Lower leg skin (tissue), 3 donors: ENCODE measurements at regions not wholly inside any gene's neighbourhood (a gene's known extent, or its start where the extent isn't known, plus 50 kb on each side); places are given as distances from the start of the nearest gene placed in this dataset.

Experiments used
- POLR2A ChIP-seq, 2 donors: fragments of 450-650 bp; IDR thresholded peaks; one replicate each; pipeline ENCODE4 v1.6.1; 2016 to 2017; ENCODE audit warnings: antibody characterized with exemption in 2 of 2, mild to moderate bottlenecking in 1 of 2, moderate library complexity in 1 of 2
- TF ChIP-seq, protein P1 (sequence below), 3 donors: fragments of 450-650 bp; IDR thresholded peaks; one replicate each; pipeline ENCODE4 v1.5.1; 2016; ENCODE audit warnings: antibody characterized with exemption in 3 of 3, mild to moderate bottlenecking in 3 of 3, moderate library complexity in 2 of 3

DNA sequence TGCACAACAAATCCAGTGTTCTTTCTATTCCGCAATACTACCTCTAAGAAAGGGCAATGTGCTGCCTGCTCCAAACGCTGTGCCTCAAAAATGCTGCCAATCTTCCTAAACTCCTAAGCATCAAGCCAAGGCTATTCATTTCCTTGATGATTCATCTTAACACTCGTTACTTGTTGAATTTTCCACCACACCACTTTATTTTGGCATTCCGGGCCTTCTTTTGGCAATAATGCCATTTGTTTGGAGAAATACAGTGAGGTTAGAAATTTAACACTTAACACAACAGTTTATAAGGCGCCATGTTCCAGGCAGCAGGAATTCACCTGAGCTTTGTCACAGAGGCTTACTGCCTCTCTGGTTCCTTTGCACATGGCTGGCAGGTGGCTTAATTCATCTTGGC lies 82.6 kb upstream of the ABCB5 start:
- TF ChIP-seq, protein P1, sequence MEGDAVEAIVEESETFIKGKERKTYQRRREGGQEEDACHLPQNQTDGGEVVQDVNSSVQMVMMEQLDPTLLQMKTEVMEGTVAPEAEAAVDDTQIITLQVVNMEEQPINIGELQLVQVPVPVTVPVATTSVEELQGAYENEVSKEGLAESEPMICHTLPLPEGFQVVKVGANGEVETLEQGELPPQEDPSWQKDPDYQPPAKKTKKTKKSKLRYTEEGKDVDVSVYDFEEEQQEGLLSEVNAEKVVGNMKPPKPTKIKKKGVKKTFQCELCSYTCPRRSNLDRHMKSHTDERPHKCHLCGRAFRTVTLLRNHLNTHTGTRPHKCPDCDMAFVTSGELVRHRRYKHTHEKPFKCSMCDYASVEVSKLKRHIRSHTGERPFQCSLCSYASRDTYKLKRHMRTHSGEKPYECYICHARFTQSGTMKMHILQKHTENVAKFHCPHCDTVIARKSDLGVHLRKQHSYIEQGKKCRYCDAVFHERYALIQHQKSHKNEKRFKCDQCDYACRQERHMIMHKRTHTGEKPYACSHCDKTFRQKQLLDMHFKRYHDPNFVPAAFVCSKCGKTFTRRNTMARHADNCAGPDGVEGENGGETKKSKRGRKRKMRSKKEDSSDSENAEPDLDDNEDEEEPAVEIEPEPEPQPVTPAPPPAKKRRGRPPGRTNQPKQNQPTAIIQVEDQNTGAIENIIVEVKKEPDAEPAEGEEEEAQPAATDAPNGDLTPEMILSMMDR (IDR thresholded peaks at IDR 0.05): no peak
- TF ChIP-seq POLR2A (IDR thresholded peaks at IDR 0.05): no peak
